ENCODE measurements at regions not wholly inside any gene's neighbourhood (a gene's known extent, or its start where the extent isn't known, plus 50 kb on each side); places are given as distances from the start of the nearest gene placed in this dataset.

GRCh38 chr4:3818371-3818770, 52.2 kb downstream of the ADRA2C start:
- DNase-seq (ENCODE audit: low read depth, low spot score), result no peak
- no peak overlapping the region for H3K27ac ChIP-seq

GRCh38 chr4:3819210-3819919, 53.2 kb downstream of the ADRA2C start:
- no peak for DNase-seq (ENCODE audit: low read depth, low spot score)
- no peak overlapping the region for H3K27ac ChIP-seq

GRCh38 chr4:3820016-3820805, 54.0 kb downstream of the ADRA2C start:
- DNase-seq (ENCODE audit: low read depth, low spot score), result no peak
- no peak overlapping the region for H3K27ac ChIP-seq

- no peak for DNase-seq (ENCODE audit: low read depth, low spot score)
- H3K27ac ChIP-seq, result no peak overlapping the region
These were observed 54.8 kb downstream of the ADRA2C start for GRCh38 chr4:3820806-3821579.

- no peak overlapping the region for H3K27ac ChIP-seq
These were observed 55.5 kb downstream of the ADRA2C start for GRCh38 chr4:3821580-3822229.

GRCh38 chr4:3822230-3822947, 56.2 kb downstream of the ADRA2C start:
- DNase-seq (ENCODE audit: low read depth, low spot score), result no peak
- H3K27ac ChIP-seq, result no peak overlapping the region

More at GRCh38 chr4:3821580-3822229, 55.5 kb downstream of the ADRA2C start:
- DNase-seq (ENCODE audit: low read depth, low spot score), result no peak

- H3K27ac ChIP-seq, result no peak overlapping the region
- DNase-seq (ENCODE audit: low read depth, low spot score), result no peak
These were observed 57.5 kb downstream of the ADRA2C start for GRCh38 chr4:3823496-3824341.

- H3K27ac ChIP-seq, result no peak overlapping the region
- no peak for DNase-seq (ENCODE audit: low read depth, low spot score)
These were observed 58.5 kb downstream of the ADRA2C start for GRCh38 chr4:3824521-3825270.

GRCh38 chr4:3825530-3825929, 59.3 kb downstream of the ADRA2C start:
- DNase-seq (ENCODE audit: low read depth, low spot score), result no peak
- no peak overlapping the region for H3K27ac ChIP-seq

GRCh38 chr4:3826247-3827172, 60.3 kb downstream of the ADRA2C start:
- DNase-seq (ENCODE audit: low read depth, low spot score), result no peak
- H3K27ac ChIP-seq, result no peak overlapping the region

GRCh38 chr4:3827616-3828492, 61.7 kb downstream of the ADRA2C start:
- H3K27ac ChIP-seq, result no peak overlapping the region
- DNase-seq (ENCODE audit: low read depth, low spot score), result no peak

- DNase-seq (ENCODE audit: low read depth, low spot score), result no peak
- H3K27ac ChIP-seq, result no peak overlapping the region
These were observed 62.4 kb downstream of the ADRA2C start for GRCh38 chr4:3828546-3828945.

- no peak overlapping the region for H3K27ac ChIP-seq
- DNase-seq (ENCODE audit: low read depth, low spot score), result no peak
These were observed 63.2 kb downstream of the ADRA2C start for GRCh38 chr4:3829211-3829955.

- no peak for DNase-seq (ENCODE audit: low read depth, low spot score)
- no peak overlapping the region for H3K27ac ChIP-seq
These were observed 64.0 kb downstream of the ADRA2C start for GRCh38 chr4:3829956-3830773.

Data from epithelial cell of prostate (primary cell).